GM23338 (cell line): ENCODE measurements at regions not wholly inside any gene's neighbourhood (a gene's known extent, or its start where the extent isn't known, plus 50 kb on each side); places are given as distances from the start of the nearest gene placed in this dataset.

Source experiments
- ATAC-seq: fragments of 200-7000 bp; cut with Tn5 transposase; 3 replicates; pipeline ENCODE4 v1.9.1; 2020
- DNase-seq: peaks from one replicate; pipeline ENCODE4 v3.0.0-alpha.2; 2015; ENCODE audit warnings: low spot score
- H2AFZ ChIP-seq: fragments of 200-600 bp; sonication (generic); 2 replicates; pipeline ENCODE4 v1.8.0; 2016; ENCODE audit warnings: antibody characterized with exemption, mild to moderate bottlenecking, moderate library complexity
- H3F3A ChIP-seq: fragments of 200-600 bp; sonication (generic); replicated peaks from 2 replicates; pipeline ENCODE4 v1.8.0; 2017; ENCODE audit warnings: antibody characterized with exemption, mixed run types, low read depth
- H3K27ac ChIP-seq: fragments of 200-600 bp; sonication (generic); 2 replicates; pipeline ENCODE4 v1.6.1; 2016; ENCODE audit warnings: low read depth
- H3K27me3 ChIP-seq: fragments of 200-600 bp; sonication (generic); 2 replicates; pipeline ENCODE4 v1.8.0; 2016; ENCODE audit warnings: mild to moderate bottlenecking, mixed run types, moderate library complexity; ENCODE audit not compliant: insufficient read depth
- H3K36me3 ChIP-seq: fragments of 200-600 bp; sonication (generic); 2 replicates; pipeline ENCODE4 v1.8.0; 2016; ENCODE audit warnings: mild to moderate bottlenecking; ENCODE audit not compliant: insufficient read depth
- H3K4me1 ChIP-seq: fragments of 200-600 bp; sonication (generic); 2 replicates; pipeline ENCODE4 v1.8.0; 2016; ENCODE audit warnings: mild to moderate bottlenecking, moderate library complexity; ENCODE audit not compliant: insufficient read depth
- H3K4me2 ChIP-seq: fragments of 200-600 bp; sonication (generic); 2 replicates; pipeline ENCODE4 v1.7.1; 2017; ENCODE audit warnings: mixed run types
- H3K4me3 ChIP-seq: fragments of 200-600 bp; sonication (generic); 2 replicates; pipeline ENCODE4 v1.6.1; 2016; ENCODE audit warnings: mixed run types
- H3K79me2 ChIP-seq: fragments of 200-600 bp; sonication (generic); replicated peaks from 2 replicates; pipeline ENCODE4 v1.8.0; 2017; ENCODE audit warnings: mild to moderate bottlenecking; ENCODE audit not compliant: insufficient read depth
- H3K9me2 ChIP-seq: fragments of 200-600 bp; sonication (generic); 2 replicates; pipeline ENCODE4 v1.8.0; 2017; ENCODE audit not compliant: insufficient read depth
- H4K20me1 ChIP-seq: fragments of 200-600 bp; sonication (generic); replicated peaks from 2 replicates; pipeline ENCODE4 v1.8.0; 2017; ENCODE audit warnings: mild to moderate bottlenecking; ENCODE audit not compliant: insufficient read depth
- H3K27ac Mint-ChIP-seq: 2 replicates; pipeline ENCODE4 v1.8.0; 2020; ENCODE audit warnings: inconsistent platforms, mild to moderate bottlenecking, moderate library complexity, mixed read lengths
- H3K27me3 Mint-ChIP-seq: 3 replicates; pipeline ENCODE4 v1.8.0; 2022; ENCODE audit warnings: low read depth, mild to moderate bottlenecking, moderate library complexity, mixed read lengths, inconsistent platforms; ENCODE audit not compliant: insufficient read depth, poor library complexity
- H3K36me3 Mint-ChIP-seq: 3 replicates; pipeline ENCODE4 v1.8.0; 2021; ENCODE audit warnings: low read depth, mild to moderate bottlenecking, inconsistent platforms, moderate library complexity, mixed read lengths
- H3K4me1 Mint-ChIP-seq: 3 replicates; pipeline ENCODE4 v1.8.0; 2020; ENCODE audit warnings: mild to moderate bottlenecking, inconsistent platforms, mixed read lengths
- H3K4me3 Mint-ChIP-seq: 3 replicates; pipeline ENCODE4 v1.8.0; 2021; ENCODE audit warnings: moderate library complexity, mild to moderate bottlenecking, inconsistent platforms, mixed read lengths
- H3K9me3 Mint-ChIP-seq: 3 replicates; pipeline ENCODE4 v1.8.0; 2020; ENCODE audit warnings: moderate library complexity, mild to moderate bottlenecking, inconsistent platforms, mixed read lengths
- CREB1 ChIP-seq: fragments of 250-450 bp; sonication (Bioruptor Pico); IDR thresholded peaks from 2 replicates; pipeline ENCODE4 v1.5.0; 2020; ENCODE audit warnings: low read depth, mild to moderate bottlenecking, moderate library complexity
- EZH2 ChIP-seq: fragments of 200-600 bp; sonication (generic); IDR thresholded peaks from one replicate; pipeline ENCODE4 v1.8.0; 2017; ENCODE audit warnings: antibody characterized with exemption, mild to moderate bottlenecking, low read depth; ENCODE audit not compliant: unreplicated experiment
- JUNB ChIP-seq: IDR thresholded peaks from one replicate; pipeline ENCODE4 v1.6.1; 2016; ENCODE audit warnings: antibody characterized with exemption; ENCODE audit not compliant: unreplicated experiment
- NANOG ChIP-seq: IDR thresholded peaks from 2 replicates; pipeline ENCODE4 v1.6.1; 2016; ENCODE audit warnings: antibody characterized with exemption, borderline replicate concordance
- STAT1 ChIP-seq: IDR thresholded peaks from one replicate; pipeline ENCODE4 v1.6.1; 2016; ENCODE audit warnings: antibody characterized with exemption; ENCODE audit not compliant: unreplicated experiment
- ZNF114 ChIP-seq: fragments of 250-450 bp; sonication (Bioruptor Pico); IDR thresholded peaks from 2 replicates; pipeline ENCODE4 v1.5.0; 2020; ENCODE audit warnings: mild to moderate bottlenecking, moderate library complexity
- ZNF331 ChIP-seq: fragments of 250-450 bp; sonication (Bioruptor Pico); IDR thresholded peaks from 2 replicates; pipeline ENCODE4 v1.5.0; 2020; ENCODE audit warnings: low read depth, mild to moderate bottlenecking, moderate library complexity
- TF ChIP-seq, protein P1 (sequence below): fragments of 250-450 bp; sonication (Bioruptor Pico); IDR thresholded peaks from 2 replicates; pipeline ENCODE4 v1.5.0; 2020; ENCODE audit warnings: mild to moderate bottlenecking, moderate library complexity
- TF ChIP-seq, protein P2 (sequence below): IDR thresholded peaks from 2 replicates; pipeline ENCODE4 v1.6.1; 2016; ENCODE audit warnings: antibody characterized with exemption

GRCh38 chr18:70522183-70522680, 233.4 kb downstream of the SOCS6 start (continued):
- TF ChIP-seq, protein P1, sequence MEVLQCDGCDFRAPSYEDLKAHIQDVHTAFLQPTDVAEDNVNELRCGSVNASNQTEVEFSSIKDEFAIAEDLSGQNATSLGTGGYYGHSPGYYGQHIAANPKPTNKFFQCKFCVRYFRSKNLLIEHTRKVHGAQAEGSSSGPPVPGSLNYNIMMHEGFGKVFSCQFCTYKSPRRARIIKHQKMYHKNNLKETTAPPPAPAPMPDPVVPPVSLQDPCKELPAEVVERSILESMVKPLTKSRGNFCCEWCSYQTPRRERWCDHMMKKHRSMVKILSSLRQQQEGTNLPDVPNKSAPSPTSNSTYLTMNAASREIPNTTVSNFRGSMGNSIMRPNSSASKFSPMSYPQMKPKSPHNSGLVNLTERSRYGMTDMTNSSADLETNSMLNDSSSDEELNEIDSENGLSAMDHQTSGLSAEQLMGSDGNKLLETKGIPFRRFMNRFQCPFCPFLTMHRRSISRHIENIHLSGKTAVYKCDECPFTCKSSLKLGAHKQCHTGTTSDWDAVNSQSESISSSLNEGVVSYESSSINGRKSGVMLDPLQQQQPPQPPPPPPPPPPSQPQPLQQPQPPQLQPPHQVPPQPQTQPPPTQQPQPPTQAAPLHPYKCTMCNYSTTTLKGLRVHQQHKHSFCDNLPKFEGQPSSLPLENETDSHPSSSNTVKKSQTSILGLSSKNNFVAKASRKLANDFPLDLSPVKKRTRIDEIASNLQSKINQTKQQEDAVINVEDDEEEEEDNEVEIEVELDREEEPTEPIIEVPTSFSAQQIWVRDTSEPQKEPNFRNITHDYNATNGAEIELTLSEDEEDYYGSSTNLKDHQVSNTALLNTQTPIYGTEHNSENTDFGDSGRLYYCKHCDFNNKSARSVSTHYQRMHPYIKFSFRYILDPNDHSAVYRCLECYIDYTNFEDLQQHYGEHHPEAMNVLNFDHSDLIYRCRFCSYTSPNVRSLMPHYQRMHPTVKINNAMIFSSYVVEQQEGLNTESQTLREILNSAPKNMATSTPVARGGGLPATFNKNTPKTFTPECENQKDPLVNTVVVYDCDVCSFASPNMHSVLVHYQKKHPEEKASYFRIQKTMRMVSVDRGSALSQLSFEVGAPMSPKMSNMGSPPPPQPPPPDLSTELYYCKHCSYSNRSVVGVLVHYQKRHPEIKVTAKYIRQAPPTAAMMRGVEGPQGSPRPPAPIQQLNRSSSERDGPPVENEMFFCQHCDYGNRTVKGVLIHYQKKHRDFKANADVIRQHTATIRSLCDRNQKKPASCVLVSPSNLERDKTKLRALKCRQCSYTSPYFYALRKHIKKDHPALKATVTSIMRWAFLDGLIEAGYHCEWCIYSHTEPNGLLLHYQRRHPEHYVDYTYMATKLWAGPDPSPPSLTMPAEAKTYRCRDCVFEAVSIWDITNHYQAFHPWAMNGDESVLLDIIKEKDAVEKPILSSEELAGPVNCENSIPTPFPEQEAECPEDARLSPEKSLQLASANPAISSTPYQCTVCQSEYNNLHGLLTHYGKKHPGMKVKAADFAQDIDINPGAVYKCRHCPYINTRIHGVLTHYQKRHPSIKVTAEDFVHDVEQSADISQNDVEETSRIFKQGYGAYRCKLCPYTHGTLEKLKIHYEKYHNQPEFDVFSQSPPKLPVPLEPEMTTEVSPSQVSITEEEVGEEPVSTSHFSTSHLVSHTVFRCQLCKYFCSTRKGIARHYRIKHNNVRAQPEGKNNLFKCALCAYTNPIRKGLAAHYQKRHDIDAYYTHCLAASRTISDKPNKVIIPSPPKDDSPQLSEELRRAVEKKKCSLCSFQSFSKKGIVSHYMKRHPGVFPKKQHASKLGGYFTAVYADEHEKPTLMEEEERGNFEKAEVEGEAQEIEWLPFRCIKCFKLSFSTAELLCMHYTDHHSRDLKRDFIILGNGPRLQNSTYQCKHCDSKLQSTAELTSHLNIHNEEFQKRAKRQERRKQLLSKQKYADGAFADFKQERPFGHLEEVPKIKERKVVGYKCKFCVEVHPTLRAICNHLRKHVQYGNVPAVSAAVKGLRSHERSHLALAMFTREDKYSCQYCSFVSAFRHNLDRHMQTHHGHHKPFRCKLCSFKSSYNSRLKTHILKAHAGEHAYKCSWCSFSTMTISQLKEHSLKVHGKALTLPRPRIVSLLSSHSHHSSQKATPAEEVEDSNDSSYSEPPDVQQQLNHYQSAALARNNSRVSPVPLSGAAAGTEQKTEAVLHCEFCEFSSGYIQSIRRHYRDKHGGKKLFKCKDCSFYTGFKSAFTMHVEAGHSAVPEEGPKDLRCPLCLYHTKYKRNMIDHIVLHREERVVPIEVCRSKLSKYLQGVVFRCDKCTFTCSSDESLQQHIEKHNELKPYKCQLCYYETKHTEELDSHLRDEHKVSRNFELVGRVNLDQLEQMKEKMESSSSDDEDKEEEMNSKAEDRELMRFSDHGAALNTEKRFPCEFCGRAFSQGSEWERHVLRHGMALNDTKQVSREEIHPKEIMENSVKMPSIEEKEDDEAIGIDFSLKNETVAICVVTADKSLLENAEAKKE, result no peak

- H3K4me2 ChIP-seq, result no peak overlapping the region
- no peaks in the 10 kb centered on the region for H3K27me3 ChIP-seq
- H3K4me1 ChIP-seq, result no peaks in the 10 kb centered on the region
- peaks cover 94% of the 10 kb centered on the region for H3K9me3 Mint-ChIP-seq
- DNase-seq (no peak), ATAC-seq (no peak)
- no peaks in the 10 kb centered on the region for H3K9me2 ChIP-seq
- no peaks in the 10 kb centered on the region for H3K79me2 ChIP-seq
- no peaks in the 10 kb centered on the region for H3K27me3 Mint-ChIP-seq
- H3K36me3 ChIP-seq, result peaks cover 13% of the 10 kb centered on the region; the same call in 1 of the 2 replicates
- no peaks in the 10 kb centered on the region for H4K20me1 ChIP-seq
- H3F3A ChIP-seq, result no peaks in the 10 kb centered on the region
- no peak overlapping the region for H3K4me3 Mint-ChIP-seq
- no peak overlapping the region for H3K27ac Mint-ChIP-seq
- no peaks in the 10 kb centered on the region for H3K4me1 Mint-ChIP-seq
- H3K27ac ChIP-seq, result no peak overlapping the region
- no peak overlapping the region for H2AFZ ChIP-seq
- no peak overlapping the region for H3K4me3 ChIP-seq
- peaks cover 21% of the 10 kb centered on the region; the same call in 2 of the 3 replicates for H3K36me3 Mint-ChIP-seq
- no peak for TF ChIP-seq ZNF114 (CRISPR knock-in tag)
- TF ChIP-seq NANOG, result no peak
- TF ChIP-seq CREB1 (CRISPR knock-in tag), result no peak
- TF ChIP-seq ZNF331 (CRISPR knock-in tag), result no peak
- TF ChIP-seq JUNB, result no peak
- no peak for TF ChIP-seq EZH2
- TF ChIP-seq, protein P1, result no peak
- TF ChIP-seq STAT1, result no peak
- TF ChIP-seq, protein P2, sequence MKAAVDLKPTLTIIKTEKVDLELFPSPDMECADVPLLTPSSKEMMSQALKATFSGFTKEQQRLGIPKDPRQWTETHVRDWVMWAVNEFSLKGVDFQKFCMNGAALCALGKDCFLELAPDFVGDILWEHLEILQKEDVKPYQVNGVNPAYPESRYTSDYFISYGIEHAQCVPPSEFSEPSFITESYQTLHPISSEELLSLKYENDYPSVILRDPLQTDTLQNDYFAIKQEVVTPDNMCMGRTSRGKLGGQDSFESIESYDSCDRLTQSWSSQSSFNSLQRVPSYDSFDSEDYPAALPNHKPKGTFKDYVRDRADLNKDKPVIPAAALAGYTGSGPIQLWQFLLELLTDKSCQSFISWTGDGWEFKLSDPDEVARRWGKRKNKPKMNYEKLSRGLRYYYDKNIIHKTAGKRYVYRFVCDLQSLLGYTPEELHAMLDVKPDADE, result no peak
Measured at GRCh38 chr18:70520867-70521266, 232.0 kb downstream of the SOCS6 start.
